Heart left ventricle (tissue), 16 donors: ENCODE measurements at regions not wholly inside any gene's neighbourhood (a gene's known extent, or its start where the extent isn't known, plus 50 kb on each side); places are given as distances from the start of the nearest gene placed in this dataset.

Experiments
- ATAC-seq, 4 donors: fragments of 200-7000 bp; cut with Tn5 transposase; one replicate each; pipeline ENCODE4 v1.9.1; 2020 to 2022; ENCODE audit warnings: moderate library complexity in 4 of 4, mild to moderate bottlenecking in 3 of 4, moderate number of reproducible peaks in 1 of 4
- DNase-seq, 5 donors: peaks; one replicate each; pipeline ENCODE4 v3.0.0-alpha.2; 2020
- H3K27ac ChIP-seq, 12 donors: fragments of 200-600 bp; sonication (generic) in 4 of 12; one replicate each; pipeline versions ENCODE4 v1.5.0 to v1.8.0; 2016 to 2022; ENCODE audit warnings: mild to moderate bottlenecking in 2 of 12
- H3K27me3 ChIP-seq, 9 donors: fragments of 200-600 bp; sonication (generic) in 2 of 9; one replicate each; pipeline versions ENCODE4 v1.5.1 to v1.8.0; 2016 to 2022; ENCODE audit warnings: mild to moderate bottlenecking in 3 of 9
- H3K36me3 ChIP-seq, 9 donors: fragments of 200-600 bp; sonication (generic) in 2 of 9; one replicate each; pipeline versions ENCODE4 v1.5.0 to v1.8.0; 2018 to 2022; ENCODE audit warnings: mild to moderate bottlenecking in 2 of 9
- H3K4me1 ChIP-seq, 12 donors: fragments of 200-600 bp; sonication (generic) in 4 of 12; one replicate each; pipeline versions ENCODE4 v1.5.0 to v1.8.0; 2016 to 2022; ENCODE audit warnings: mild to moderate bottlenecking in 3 of 12
- H3K4me3 ChIP-seq, 12 donors: fragments of 200-600 bp; sonication (generic) in 4 of 12; one replicate each; pipeline versions ENCODE4 v1.5.0 to v1.8.0; 2017 to 2022; ENCODE audit warnings: mild to moderate bottlenecking in 9 of 12, moderate library complexity in 4 of 12
- H3K9me3 ChIP-seq, 12 donors: fragments of 200-600 bp; sonication (generic) in 4 of 12; one replicate each; pipeline versions ENCODE4 v1.5.0 to v1.8.0; 2016 to 2022; ENCODE audit warnings: mild to moderate bottlenecking in 1 of 12
- CTCF ChIP-seq, 12 donors: fragments of 200-600 bp; sonication (generic) in 4 of 12; IDR thresholded peaks; one replicate each; pipeline versions ENCODE4 v1.5.0 to v1.8.0; 2018 to 2022; ENCODE audit warnings: antibody characterized with exemption in 12 of 12, mild to moderate bottlenecking in 5 of 12
- POLR2A ChIP-seq, 2 donors: fragments of 450-650 bp; IDR thresholded peaks; one replicate each; pipeline ENCODE4 v1.6.1; 2017; ENCODE audit warnings: antibody characterized with exemption in 2 of 2, mild to moderate bottlenecking in 2 of 2, moderate library complexity in 2 of 2
- WGBS, 4 donors: extraction: QIAGEN DNeasy Blood & Tissue Kit in 2 of 4; methylation state at CpG; one replicate each; pipeline versions ENCODE4 v1.1.5 to v1.1.7; 2013 to 2018; 5-methylcytosine and 5-hydroxymethylcytosine counted together
- intact Hi-C, 10 donors: fragments of 100-400 bp; cut with DNase I; formaldehyde crosslinking; loops; one replicate each; pipeline versions ENCODE4 v1.11.1 to v1.14.2; 2022
- donor health status: ischemic (EF 13 %, LVEDD 7.1; RV severe dilation, severe dysfunction).
- donor health status: healthy with polysubstance abuse.
- donor health status: DM: no; HTN: yes; CAD: no.
- donor health status: DM: no; HTN: no; CAD: no.
- donor health status: ischemic (EF 25% LVEDD 6.9; RV normal size, moderate dysfunction).
- donor health status: ischemic (EF 25% LVEDD 5.7; RV mildly dilated, moderate dysfunction).
- donor health status: healthy.
- donor health status: DM: yes; HTN: yes; CAD: no.
- donor health status: ischemic (EF 35%, LVEDD 5.7; RV mildly dilated, moderate dysfunction).
- donor health status: nonischemic (EF 11% LVEDD 7.7; RV severe dilation, severe dysfunction).
- donor health status: DM: yes; HTN: yes; CAD: no.
- donor health status: PGD.
- donor health status: ischemic (EF 29% LVEDD 5.4; RV normal size, mild dysfunction).
- donor health status: nonischemic (EF 23%, LVEDD 6.1; RV moderate dilation, normal function).

- ATAC-seq (no peak), DNase-seq (no peak)
- no peaks in the 10 kb centered on the region for H3K36me3 ChIP-seq
- no peaks in the 10 kb centered on the region for H3K27me3 ChIP-seq
- no peaks in the 10 kb centered on the region for H3K4me1 ChIP-seq
- no peak overlapping the region for H3K27ac ChIP-seq
- no peak for TF ChIP-seq CTCF (IDR thresholded peaks at IDR 0.05)
- no peak for TF ChIP-seq POLR2A (IDR thresholded peaks at IDR 0.05)
- intact Hi-C loops: no loop called here
- WGBS, 4 donors: 74 to 93% (median 84%) methylated on average over 2 of the region's 2 CpGs
- H3K4me3 ChIP-seq: no peak overlapping the region
- peaks cover 0 to 5% (median 0%) of the 10 kb centered on the region in 12 donors for H3K9me3 ChIP-seq
These were observed 343.4 kb downstream of the PLPP3 start for GRCh38 chr1:56235909-56236510.

GRCh38 chr1:56229186-56229585 is 350.2 kb downstream of the PLPP3 start:
- intact Hi-C loops: no loop called here
- peaks cover 0 to 5% (median 0%) of the 10 kb centered on the region in 12 donors for H3K4me1 ChIP-seq
- no peaks in the 10 kb centered on the region for H3K36me3 ChIP-seq
- H3K27ac ChIP-seq: no peak overlapping the region
- no peak for DNase-seq
- no peak for TF ChIP-seq CTCF (IDR thresholded peaks at IDR 0.05)
- TF ChIP-seq POLR2A (IDR thresholded peaks at IDR 0.05): no peak
- ATAC-seq: no peak
- 64 to 67% (median 66%) methylated on average over 8 of the region's 8 CpGs for WGBS, 4 donors
- no peak overlapping the region for H3K4me3 ChIP-seq
- no peaks in the 10 kb centered on the region for H3K9me3 ChIP-seq
- no peaks in the 10 kb centered on the region for H3K27me3 ChIP-seq

- intact Hi-C loops: no loop called here
- no peak for DNase-seq
- no peak for ATAC-seq
- 74 to 95% (median 89%) methylated on average over 3 of the region's 3 CpGs for WGBS, 4 donors
- Histone ChIP-seq H3K36me3 (no peaks in the 10 kb centered on the region), H3K27ac (no peak overlapping the region), H3K27me3 (no peaks in the 10 kb centered on the region), H3K4me3 (no peak overlapping the region), H3K9me3 (no peaks in the 10 kb centered on the region), H3K4me1 (peaks cover 0 to 13% (median 0%) of the 10 kb centered on the region in 12 donors)
- TF ChIP-seq CTCF (IDR thresholded peaks at IDR 0.05) (no peak), POLR2A (IDR thresholded peaks at IDR 0.05) (no peak)
These were observed 351.5 kb downstream of the PLPP3 start for GRCh38 chr1:56227886-56228285.

- Histone ChIP-seq H3K9me3 (no peaks in the 10 kb centered on the region), H3K27ac (no peak overlapping the region), H3K4me3 (no peak overlapping the region), H3K36me3 (no peaks in the 10 kb centered on the region), H3K27me3 (no peaks in the 10 kb centered on the region), H3K4me1 (peaks cover 0 to 17% (median 0%) of the 10 kb centered on the region in 12 donors)
- TF ChIP-seq POLR2A (IDR thresholded peaks at IDR 0.05): no peak
- TF ChIP-seq CTCF (IDR thresholded peaks at IDR 0.05): no peak
- 93 to 100% (median 96%) methylated on average over 1 of the region's 1 CpG for WGBS, 4 donors
- DNase-seq (no peak), ATAC-seq (no peak)
- intact Hi-C loops: no loop called here
These were observed 352.0 kb downstream of the PLPP3 start for GRCh38 chr1:56227401-56227800.
